ENCODE measurements at regions not wholly inside any gene's neighbourhood (a gene's known extent, or its start where the extent isn't known, plus 50 kb on each side); places are given as distances from the start of the nearest gene placed in this dataset.

- no peaks in the 10 kb centered on the region for H3K79me1 ChIP-seq (ENCODE audit: low read depth, low read length)
- H3K4ac ChIP-seq (replicated peaks; ENCODE audit: insufficient read length, low read depth, low read length) = no peak overlapping the region
- FAIRE-seq (no peak), DNase-seq (ENCODE audit: low read depth in 1 of 2, low spot score in 2 of 2) (no peak)
- no peak overlapping the region for H4K5ac ChIP-seq (ENCODE audit: insufficient read length, low read depth, low read length)
- H3K27me3 ChIP-seq (replicated peaks in 1 of 4; ENCODE audit: control insufficient read depth in 3 of 4, extremely low read depth in 1 of 4, insufficient read depth in 3 of 4, low read length in 3 of 4) = no peaks in the 10 kb centered on the region; a peak in 2 of 7 replicates
- no peaks in the 10 kb centered on the region for H4K20me1 ChIP-seq (replicated peaks in 1 of 2; ENCODE audit: control insufficient read depth in 1 of 2, insufficient read depth in 2 of 2, low read length in 2 of 2)
- H3K23me2 ChIP-seq (ENCODE audit: low read depth, low read length) = no peaks in the 10 kb centered on the region
- no peak overlapping the region for H3K14ac ChIP-seq (ENCODE audit: insufficient read length)
- H3K9me3 ChIP-seq (ENCODE audit: insufficient read depth in 2 of 2, low read depth in 1 of 2, low read length in 1 of 2) = no peaks in the 10 kb centered on the region
- no peak overlapping the region for H3K27ac ChIP-seq (ENCODE audit: low read depth, low read length)
- no peak overlapping the region for H3K4me3 ChIP-seq (ENCODE audit: extremely low read depth in 1 of 4, insufficient read depth in 2 of 4, low read depth in 3 of 4, low read length in 4 of 4)
- no peak overlapping the region for H2BK12ac ChIP-seq (ENCODE audit: low read depth, low read length)
- H3K4me2 ChIP-seq (ENCODE audit: insufficient read depth in 1 of 2, low read depth in 2 of 2, low read length in 2 of 2) = no peak overlapping the region
- no peak overlapping the region for H2BK120ac ChIP-seq (replicated peaks; ENCODE audit: low read depth, low read length)
- POLR2A ChIA-PET (ENCODE audit: partially characterized antibody) = no interaction called here
- no peak overlapping the region for H2AFZ ChIP-seq (ENCODE audit: low read length)
- no peak overlapping the region for H4K91ac ChIP-seq (replicated peaks; ENCODE audit: insufficient read length, low read length)
- H2BK15ac ChIP-seq (ENCODE audit: low read length) = no peak overlapping the region
- no peak overlapping the region for H3K23ac ChIP-seq (ENCODE audit: insufficient read length)
- no peak overlapping the region for H3K9ac ChIP-seq (replicated peaks in 1 of 4; ENCODE audit: extremely low read depth in 1 of 4, low read depth in 3 of 4, low read length in 3 of 4)
- H3K56ac ChIP-seq (replicated peaks; ENCODE audit: insufficient read length, low read depth, low read length) = no peak overlapping the region
- no peak overlapping the region for H2BK5ac ChIP-seq (ENCODE audit: low read depth, low read length)
- no peak overlapping the region for H2BK20ac ChIP-seq (ENCODE audit: low read length)
- H3K79me2 ChIP-seq (ENCODE audit: control insufficient read depth in 1 of 2, insufficient read depth in 2 of 2, low read length in 2 of 2) = no peaks in the 10 kb centered on the region
- WGBS, 2 experiments (ENCODE audit: extremely low coverage in 1 of 2, insufficient coverage in 1 of 2, insufficient read length in 1 of 2, insufficient replicate concordance in 2 of 2, low coverage in 1 of 2, low lambda C conversion rate in 2 of 2, missing lambda C conversion rate in 1 of 2) = 97% methylated on average over 2 of the region's 2 CpGs; no CpG with 5 or more reads in 1 of the 2 experiments
- no peak overlapping the region for H4K8ac ChIP-seq (ENCODE audit: extremely low read depth, insufficient read depth, low read length)
- CTCF ChIA-PET (ENCODE audit: partially characterized antibody) = interaction anchor here (0.7 to 1.3 kb wide), 4 partner anchors 8 to 124 kb away, joined by 3 to 4 read pairs (median 3); no protein-coding TSS in a partner anchor
- no peaks in the 10 kb centered on the region for H3K4me1 ChIP-seq (replicated peaks in 1 of 4; ENCODE audit: control insufficient read depth in 3 of 4, insufficient read depth in 4 of 4, low read length in 3 of 4)
- no peak overlapping the region for H3K18ac ChIP-seq (ENCODE audit: extremely low read depth, low read length)
- H2AK5ac ChIP-seq (ENCODE audit: low read depth, low read length) = no peak overlapping the region
- H3K36me3 ChIP-seq (ENCODE audit: control insufficient read depth in 2 of 4, insufficient read depth in 4 of 4, low read length in 3 of 4) = no peaks in the 10 kb centered on the region
- TF ChIP-seq JUN (IDR thresholded peaks at IDR 0.05; ENCODE audit: low read depth, low read length) = no peak
- TF ChIP-seq ZNF274 (IDR thresholded peaks at IDR 0.05; ENCODE audit: borderline replicate concordance, extremely low read depth, low read length) = no peak
- no peak for TF ChIP-seq HDAC2 (IDR thresholded peaks at IDR 0.05; ENCODE audit: borderline replicate concordance in 1 of 2, low read depth in 2 of 2, low read length in 2 of 2)
- no peak for TF ChIP-seq POLR2A (IDR thresholded peaks at IDR 0.05; ENCODE audit: control extremely low read depth in 1 of 2, low read depth in 2 of 2, low read length in 2 of 2)
- no peak for TF ChIP-seq CHD2 (IDR thresholded peaks at IDR 0.05; ENCODE audit: low read length)
- TF ChIP-seq CTCF (IDR thresholded peaks at IDR 0.05; ENCODE audit: control extremely low read depth in 1 of 3, insufficient read depth in 1 of 3, low read depth in 1 of 3, low read length in 3 of 3) = no peak
- no peak for TF ChIP-seq PHF8 (conservative IDR thresholded peaks at IDR 0.05; ENCODE audit: low read depth, low read length)
- TF ChIP-seq RBBP5 (IDR thresholded peaks at IDR 0.05; ENCODE audit: borderline replicate concordance, low read depth, low read length) = no peak
- TF ChIP-seq USF2 (IDR thresholded peaks at IDR 0.05; ENCODE audit: low read length) = no peak
- TF ChIP-seq TEAD4 (IDR thresholded peaks at IDR 0.05; ENCODE audit: low read depth, low read length) = no peak
- TF ChIP-seq BRCA1 (IDR thresholded peaks at IDR 0.05; ENCODE audit: low read depth, low read length) = no peak
These were observed 344.7 kb upstream of the FAM241A start for GRCh38 chr4:111800551-111800950.
